H1 (cell line): ENCODE measurements at regions not wholly inside any gene's neighbourhood (a gene's known extent, or its start where the extent isn't known, plus 50 kb on each side); places are given as distances from the start of the nearest gene placed in this dataset.

ENCODE experiments used
- CTCF ChIA-PET: fragments of 300-600 bp; sonication (Branson Sonifier 250); formaldehyde crosslinking; loops from one replicate; lab custom pipeline; 2021; ENCODE audit not compliant: partially characterized antibody; lab: Charles Lee
- POLR2A ChIA-PET: fragments of 300-600 bp; sonication (Branson Sonifier 250); formaldehyde crosslinking; loops from one replicate; lab custom pipeline; 2021; ENCODE audit warnings: inconsistent platforms; ENCODE audit not compliant: partially characterized antibody; lab: Charles Lee
- DNase-seq, 2 experiments: peaks; one replicate each; pipeline versions ENCODE4 v3.0.0 to v3.0.0-alpha.2; 2010 to 2022; ENCODE audit warnings: low spot score in 2 of 2, low read depth in 1 of 2, mixed read lengths in 1 of 2
- FAIRE-seq: peaks from 2 replicates; lab custom pipeline; 2011; peaks lifted over from hg19 to GRCh38; lab: Jason Lieb, UNC
- H2AFZ ChIP-seq: 2 replicates; pipeline ENCODE4 v1.8.1; 2012; ENCODE audit warnings: low read length, inconsistent platforms
- H2AK5ac ChIP-seq: 2 replicates; pipeline ENCODE4 v1.6.1; 2013; ENCODE audit warnings: low read depth, low read length
- H2BK120ac ChIP-seq: replicated peaks from 2 replicates; pipeline ENCODE3; 2013; ENCODE audit warnings: low read depth, low read length, inconsistent platforms
- H2BK12ac ChIP-seq: 2 replicates; pipeline ENCODE4 v1.6.1; 2013; ENCODE audit warnings: low read depth, low read length
- H2BK15ac ChIP-seq: 2 replicates; pipeline ENCODE4 v1.6.1; 2013; ENCODE audit warnings: low read length
- H2BK20ac ChIP-seq: 2 replicates; pipeline ENCODE4 v1.6.1; 2013; ENCODE audit warnings: low read length
- H2BK5ac ChIP-seq: 2 replicates; pipeline ENCODE4 v1.6.1; 2013; ENCODE audit warnings: low read depth, low read length
- H3K14ac ChIP-seq: 2 replicates; pipeline ENCODE4 v1.6.1; 2013; ENCODE audit warnings: inconsistent platforms; ENCODE audit not compliant: insufficient read length
- H3K18ac ChIP-seq: 2 replicates; pipeline ENCODE4 v1.6.1; 2013; ENCODE audit warnings: low read length; ENCODE audit errors: extremely low read depth
- H3K23ac ChIP-seq: 2 replicates; pipeline ENCODE4 v1.6.1; 2013; ENCODE audit warnings: inconsistent platforms; ENCODE audit not compliant: insufficient read length
- H3K23me2 ChIP-seq: 2 replicates; pipeline ENCODE4 v1.6.1; 2013; ENCODE audit warnings: low read depth, low read length
- H3K27ac ChIP-seq: 2 replicates; pipeline ENCODE4 v1.6.1; 2011; ENCODE audit warnings: low read depth, low read length, inconsistent platforms
- H3K27me3 ChIP-seq, 4 experiments: replicated peaks in 1 of 4; 1 replicate in 1 of 4; 2 replicates in 3 of 4; pipeline versions ENCODE4 v1.6.1 to v1.8.1; 2011 to 2013; ENCODE audit warnings: low read length in 3 of 4, mild to moderate bottlenecking in 3 of 4, inconsistent platforms in 2 of 4, mixed read lengths in 2 of 4, moderate library complexity in 1 of 4; ENCODE audit not compliant: control insufficient read depth in 3 of 4, insufficient read depth in 3 of 4; ENCODE audit errors: extremely low read depth in 1 of 4
- H3K36me3 ChIP-seq, 4 experiments: 2 replicates each; pipeline versions ENCODE4 v1.6.1 to v1.8.1; 2011 to 2013; ENCODE audit warnings: mild to moderate bottlenecking in 4 of 4, low read length in 3 of 4, moderate library complexity in 2 of 4, control low read depth in 1 of 4, inconsistent platforms in 1 of 4; ENCODE audit not compliant: insufficient read depth in 4 of 4, control insufficient read depth in 2 of 4
- H3K4ac ChIP-seq: replicated peaks from 2 replicates; pipeline ENCODE3; 2013; ENCODE audit warnings: low read length, low read depth, mixed read lengths, inconsistent platforms; ENCODE audit not compliant: insufficient read length
- H3K4me1 ChIP-seq, 4 experiments: replicated peaks in 1 of 4; 1 replicate in 1 of 4; 2 replicates in 3 of 4; pipeline versions ENCODE4 v1.6.1 to v1.8.1; 2011 to 2013; ENCODE audit warnings: low read length in 3 of 4, inconsistent platforms in 2 of 4, mixed read lengths in 1 of 4; ENCODE audit not compliant: insufficient read depth in 4 of 4, control insufficient read depth in 3 of 4
- H3K4me2 ChIP-seq, 2 experiments: 2 replicates each; pipeline versions ENCODE4 v1.6.1 to v1.8.1; 2011 to 2013; ENCODE audit warnings: low read depth in 2 of 2, low read length in 2 of 2, control low read depth in 1 of 2, inconsistent platforms in 1 of 2, mild to moderate bottlenecking in 1 of 2; ENCODE audit not compliant: insufficient read depth in 1 of 2
- H3K4me3 ChIP-seq, 4 experiments: fragments of 200-600, 300-600 bp in 1 of 4; sonication (generic), shearing (Covaris generic), sonication (Bioruptor Twin) in 1 of 4; 2 replicates each; pipeline versions ENCODE4 v1.5.1 to v1.8.1; 2011 to 2016; ENCODE audit warnings: low read length in 4 of 4, low read depth in 3 of 4, control low read depth in 2 of 4, inconsistent platforms in 2 of 4, mild to moderate bottlenecking in 2 of 4, mixed read lengths in 1 of 4, moderate library complexity in 1 of 4; ENCODE audit not compliant: insufficient read depth in 2 of 4; ENCODE audit errors: extremely low read depth in 1 of 4
- H3K56ac ChIP-seq: replicated peaks from 2 replicates; pipeline ENCODE3; 2013; ENCODE audit warnings: low read depth, mild to moderate bottlenecking, mixed read lengths, low read length, inconsistent platforms; ENCODE audit not compliant: insufficient read length
- H3K79me1 ChIP-seq: 2 replicates; pipeline ENCODE4 v1.6.1; 2013; ENCODE audit warnings: low read depth, low read length, control low read depth
- H3K79me2 ChIP-seq, 2 experiments: 2 replicates each; pipeline versions ENCODE4 v1.6.1 to v1.8.1; 2012 to 2013; ENCODE audit warnings: low read length in 2 of 2, mild to moderate bottlenecking in 2 of 2, inconsistent platforms in 1 of 2; ENCODE audit not compliant: insufficient read depth in 2 of 2, control insufficient read depth in 1 of 2
- H3K9ac ChIP-seq, 4 experiments: replicated peaks in 1 of 4; 1 replicate in 1 of 4; 2 replicates in 3 of 4; pipeline versions ENCODE4 v1.6.1 to v1.8.1; 2011 to 2013; ENCODE audit warnings: low read depth in 3 of 4, low read length in 3 of 4, control low read depth in 2 of 4, mild to moderate bottlenecking in 2 of 4, moderate library complexity in 2 of 4, inconsistent platforms in 1 of 4; ENCODE audit errors: extremely low read depth in 1 of 4
- H3K9me3 ChIP-seq, 2 experiments: 2 replicates each; pipeline versions ENCODE4 v1.6.1 to v1.8.1; 2012 to 2013; ENCODE audit warnings: mild to moderate bottlenecking in 2 of 2, moderate library complexity in 2 of 2, control low read depth in 1 of 2, inconsistent platforms in 1 of 2, low read depth in 1 of 2, low read length in 1 of 2, mixed read lengths in 1 of 2; ENCODE audit not compliant: insufficient read depth in 2 of 2
- H4K20me1 ChIP-seq, 2 experiments: replicated peaks in 1 of 2; 2 replicates each; pipeline versions ENCODE3 to v1.8.1; 2011 to 2013; ENCODE audit warnings: inconsistent platforms in 2 of 2, low read length in 2 of 2, mild to moderate bottlenecking in 1 of 2; ENCODE audit not compliant: insufficient read depth in 2 of 2, control insufficient read depth in 1 of 2
- H4K5ac ChIP-seq: 2 replicates; pipeline ENCODE4 v1.6.1; 2013; ENCODE audit warnings: low read length, low read depth, mixed read lengths, inconsistent platforms; ENCODE audit not compliant: insufficient read length
- H4K8ac ChIP-seq: 2 replicates; pipeline ENCODE4 v1.8.0; 2013; ENCODE audit warnings: mild to moderate bottlenecking, moderate library complexity, low read length, inconsistent platforms; ENCODE audit not compliant: insufficient read depth; ENCODE audit errors: extremely low read depth
- H4K91ac ChIP-seq: replicated peaks from 2 replicates; pipeline ENCODE3; 2013; ENCODE audit warnings: low read length, mixed read lengths, inconsistent platforms; ENCODE audit not compliant: insufficient read length
- ATF3 ChIP-seq: IDR thresholded peaks from 2 replicates; pipeline ENCODE4 v1.6.1; 2011; ENCODE audit warnings: low read depth, mild to moderate bottlenecking, low read length; ENCODE audit not compliant: insufficient read depth
- BACH1 ChIP-seq: IDR thresholded peaks from 2 replicates; pipeline ENCODE4 v1.6.1; 2012; ENCODE audit warnings: low read length, improper control_type of control experiment
- CTCF ChIP-seq, 3 experiments: IDR thresholded peaks; 1 replicate in 2 of 3; 2 replicates in 1 of 3; pipeline versions ENCODE4 v1.5.1 to v1.6.1; 2011; ENCODE audit warnings: low read length in 3 of 3, mild to moderate bottlenecking in 3 of 3, inconsistent platforms in 2 of 3, low read depth in 1 of 3, moderate library complexity in 1 of 3; ENCODE audit not compliant: insufficient read depth in 1 of 3; ENCODE audit errors: control extremely low read depth in 1 of 3
- PHF8 ChIP-seq: fragments of 200-600 bp; sonication (generic); conservative IDR thresholded peaks from 2 replicates; pipeline ENCODE4 v1.7.1; 2012; ENCODE audit warnings: low read depth, mild to moderate bottlenecking, inconsistent platforms, low read length, moderate library complexity
- POLR2A ChIP-seq, 2 experiments: IDR thresholded peaks; 1 replicate in 1 of 2; 2 replicates in 1 of 2; pipeline ENCODE4 v1.6.1; 2011; ENCODE audit warnings: low read depth in 2 of 2, low read length in 2 of 2, mild to moderate bottlenecking in 2 of 2; ENCODE audit errors: control extremely low read depth in 1 of 2
- RAD21 ChIP-seq, 2 experiments: IDR thresholded peaks in 1 of 2; conservative IDR thresholded peaks in 1 of 2; 2 replicates each; pipeline ENCODE4 v1.6.1; 2011; ENCODE audit warnings: low read depth in 2 of 2, low read length in 2 of 2, improper control_type of control experiment in 1 of 2, inconsistent platforms in 1 of 2, mild to moderate bottlenecking in 1 of 2, moderate library complexity in 1 of 2
- TCF12 ChIP-seq: IDR thresholded peaks from 2 replicates; pipeline ENCODE4 v1.6.1; 2011; ENCODE audit warnings: low read depth, mild to moderate bottlenecking, low read length
- USF2 ChIP-seq: IDR thresholded peaks from 2 replicates; pipeline ENCODE4 v1.6.1; 2011; ENCODE audit warnings: low read length, improper control_type of control experiment
- YY1 ChIP-seq: IDR thresholded peaks from 2 replicates; pipeline ENCODE4 v1.6.1; 2011; ENCODE audit warnings: low read depth, mild to moderate bottlenecking, low read length
- WGBS, 2 experiments: shearing (Covaris generic) in 1 of 2; methylation state at CpG; one replicate each; pipeline versions ENCODE4 v1.1.6 to v1.1.7; 2013 to 2015; ENCODE audit warnings: low lambda C conversion rate in 2 of 2, mixed read lengths in 2 of 2, inconsistent platforms in 1 of 2, low coverage in 1 of 2, missing lambda C conversion rate in 1 of 2; ENCODE audit not compliant: insufficient replicate concordance in 2 of 2, insufficient coverage in 1 of 2, insufficient read length in 1 of 2; ENCODE audit errors: extremely low coverage in 1 of 2, missing lambda C conversion rate in 1 of 2; 5-methylcytosine and 5-hydroxymethylcytosine counted together

GRCh38 chr15:53197426-53197839, 407.3 kb upstream of the ONECUT1 start:
- no peaks in the 10 kb centered on the region for H3K79me1 ChIP-seq
- no peaks in the 10 kb centered on the region for H3K79me2 ChIP-seq
- no peak overlapping the region for H2BK5ac ChIP-seq
- H2AK5ac ChIP-seq, result no peak overlapping the region
- 11% methylated on average over 23 of the region's 23 CpGs; no CpG with 5 or more reads in 1 of the 2 experiments for WGBS, 2 experiments
- no peak overlapping the region for H2BK15ac ChIP-seq
- FAIRE-seq (no peak), DNase-seq (peak; percentile 73 to 86)
- no peaks in the 10 kb centered on the region for H3K9me3 ChIP-seq
- H3K4me1 ChIP-seq, result peaks cover 0 to 5% (median 4%) of the 10 kb centered on the region in 4 experiments; a peak in 4 of 7 replicates
- no peak overlapping the region for H2BK20ac ChIP-seq
- peak overlapping the region in 1 of 2 experiments; percentile 39; a peak in 3 of 4 replicates for H3K4me2 ChIP-seq
- H3K23me2 ChIP-seq, result no peaks in the 10 kb centered on the region
- H4K20me1 ChIP-seq, result no peaks in the 10 kb centered on the region
- no peak overlapping the region for H3K4ac ChIP-seq
- no peak overlapping the region for H3K56ac ChIP-seq
- no peak overlapping the region; a peak in 1 of 7 replicates for H3K9ac ChIP-seq
- H2AFZ ChIP-seq, result 0 out of 2 replicates have a peak overlapping the region, but pooled peaks have one; percentile 93
- no peak overlapping the region for H4K91ac ChIP-seq
- H3K4me3 ChIP-seq, result peak overlapping the region in 1 of 4 experiments; percentile 21; a peak in 1 of 8 replicates
- no peak overlapping the region for H3K18ac ChIP-seq
- H3K27ac ChIP-seq, result no peak overlapping the region
- ChIA-PET CTCF (interaction anchor here (0.6 to 1.7 kb wide), 34 partner anchors 8 to 1034 kb away, joined by 3 to 12 read pairs (median 4); no protein-coding TSS in a partner anchor), POLR2A (interaction anchor here (0.8 to 1.2 kb wide), 2 partner anchors 392 to 409 kb away, joined by 3 to 8 read pairs; no protein-coding TSS in a partner anchor)
- no peak overlapping the region for H2BK12ac ChIP-seq
- no peak overlapping the region for H3K23ac ChIP-seq
- H3K36me3 ChIP-seq, result no peaks in the 10 kb centered on the region
- no peak overlapping the region for H4K8ac ChIP-seq
- H4K5ac ChIP-seq, result no peak overlapping the region
- H3K14ac ChIP-seq, result no peak overlapping the region
- no peak overlapping the region for H2BK120ac ChIP-seq
- no peaks in the 10 kb centered on the region; a peak in 2 of 7 replicates for H3K27me3 ChIP-seq
- TF ChIP-seq RAD21 (IDR thresholded peaks at IDR 0.05 in 1 of 2, conservative IDR thresholded peaks at IDR 0.05 in 1 of 2; ENCODE audit: low read depth in 2 of 2, low read length in 2 of 2), result peak; percentile 90 to 97
- peak; percentile 33; the same call in 1 of the 2 replicates for TF ChIP-seq BACH1
- peak; percentile 86 to 91 (median 89) for TF ChIP-seq CTCF (IDR thresholded peaks at IDR 0.05; ENCODE audit: control extremely low read depth in 1 of 3, insufficient read depth in 1 of 3, low read depth in 1 of 3, low read length in 3 of 3)
- 0 out of 2 replicates have a peak, but pooled peaks have one; percentile 56 for TF ChIP-seq ATF3
- no peak for TF ChIP-seq PHF8
- TF ChIP-seq YY1, result peak; percentile 33; the same call in 1 of the 2 replicates
- TF ChIP-seq USF2, result peak; percentile 30; the same call in 1 of the 2 replicates
- no peak for TF ChIP-seq TCF12
- no peak for TF ChIP-seq POLR2A (IDR thresholded peaks at IDR 0.05; ENCODE audit: control extremely low read depth in 1 of 2, low read depth in 2 of 2, low read length in 2 of 2)
